Natural killer cell (primary cell): ENCODE measurements at regions not wholly inside any gene's neighbourhood (a gene's known extent, or its start where the extent isn't known, plus 50 kb on each side); places are given as distances from the start of the nearest gene placed in this dataset.

Experiments
- ATAC-seq, 3 donors: fragments of 150-1000 bp in 2 of 3; fragments of 200-7000 bp in 1 of 3; cut with Tn5 transposase; 1 replicate in 1 of 3; 2 replicates in 2 of 3; pipeline ENCODE4 v1.10.0; 2021; ENCODE audit warnings: mild to moderate bottlenecking in 2 of 3, moderate library complexity in 2 of 3
- DNase-seq, 2 donors: peaks; one replicate each; pipeline versions ENCODE4 v3.0.0 to v3.0.0-alpha.2; 2013 to 2021; ENCODE audit warnings: mixed read lengths in 1 of 2
- H3K27ac ChIP-seq: one replicate; pipeline ENCODE4 v1.5.1; 2013; ENCODE audit warnings: mild to moderate bottlenecking, low read length
- H3K27me3 ChIP-seq: one replicate; pipeline ENCODE4 v1.6.1; 2013; ENCODE audit warnings: low read length; ENCODE audit not compliant: control insufficient read depth, insufficient read depth
- H3K36me3 ChIP-seq: one replicate; pipeline ENCODE4 v1.6.1; 2013; ENCODE audit warnings: low read length; ENCODE audit not compliant: control insufficient read depth, insufficient read depth
- H3K4me1 ChIP-seq: one replicate; pipeline ENCODE4 v1.6.1; 2013; ENCODE audit warnings: low read length; ENCODE audit not compliant: control insufficient read depth, insufficient read depth
- H3K4me3 ChIP-seq: one replicate; pipeline ENCODE4 v1.5.1; 2013; ENCODE audit warnings: low read length
- H3K9me3 ChIP-seq: one replicate; pipeline ENCODE4 v1.6.1; 2013; ENCODE audit warnings: low read length; ENCODE audit not compliant: control insufficient read depth, insufficient read depth
- H3K27ac Mint-ChIP-seq, 2 donors: one replicate each; pipeline ENCODE4 v1.8.0; 2022; ENCODE audit warnings: mild to moderate bottlenecking in 2 of 2, mixed read lengths in 2 of 2, moderate library complexity in 1 of 2
- H3K27me3 Mint-ChIP-seq, 2 donors: one replicate each; pipeline ENCODE4 v1.8.0; 2022; ENCODE audit warnings: low read depth in 2 of 2, mixed read lengths in 2 of 2
- H3K36me3 Mint-ChIP-seq: one replicate; pipeline ENCODE4 v1.8.0; 2022; ENCODE audit warnings: mixed read lengths
- H3K4me1 Mint-ChIP-seq, 2 donors: one replicate each; pipeline ENCODE4 v1.8.0; 2022; ENCODE audit warnings: mixed read lengths in 2 of 2
- H3K4me3 Mint-ChIP-seq: one replicate; pipeline ENCODE4 v1.8.0; 2022; ENCODE audit warnings: mild to moderate bottlenecking, moderate library complexity, mixed read lengths
- H3K9me3 Mint-ChIP-seq, 2 donors: one replicate each; pipeline ENCODE4 v1.8.0; 2022; ENCODE audit warnings: mixed read lengths in 2 of 2
- WGBS: methylation state at CpG from one replicate; pipeline ENCODE4 v1.1.7; 2013; ENCODE audit warnings: missing lambda C conversion rate; ENCODE audit not compliant: insufficient coverage; 5-methylcytosine and 5-hydroxymethylcytosine counted together
- intact Hi-C: fragments of 100-400 bp; cut with micrococcal nuclease; formaldehyde crosslinking; loops from one replicate; pipeline ENCODE4 v1.14.2; 2022
- TF ChIP-seq, protein P1 (sequence below): fragments of 200-600 bp; IDR thresholded peaks from one replicate; pipeline ENCODE4 v1.8.0; 2022; ENCODE audit warnings: antibody characterized with exemption

DNA sequence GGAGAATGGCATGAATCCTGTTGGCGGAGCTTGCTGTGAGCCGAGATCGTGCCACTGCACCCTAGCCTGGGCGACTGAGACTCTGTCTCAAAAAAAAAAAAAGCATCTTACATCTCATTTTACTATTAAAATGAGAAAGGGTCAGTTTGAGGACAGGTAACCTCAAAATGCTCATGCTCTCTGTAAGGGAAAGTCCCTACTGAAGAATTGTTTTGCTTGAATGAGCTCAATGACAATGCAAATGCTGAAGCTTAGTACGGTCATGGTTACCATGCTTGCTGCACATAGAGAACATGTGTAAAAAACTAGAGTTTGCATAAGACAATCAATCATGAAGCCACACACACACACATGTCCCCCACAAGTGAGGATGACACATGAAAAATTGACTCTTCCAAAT lies 541.8 kb upstream of the AMELY start:
- no peak for ATAC-seq
- Histone ChIP-seq H3K4me1 (no peaks in the 10 kb centered on the region), H3K9me3 (no peaks in the 10 kb centered on the region), H3K27ac (no peak overlapping the region), H3K4me3 (no peak overlapping the region), H3K36me3 (no peaks in the 10 kb centered on the region), H3K27me3 (no peaks in the 10 kb centered on the region)
- TF ChIP-seq, protein P1, sequence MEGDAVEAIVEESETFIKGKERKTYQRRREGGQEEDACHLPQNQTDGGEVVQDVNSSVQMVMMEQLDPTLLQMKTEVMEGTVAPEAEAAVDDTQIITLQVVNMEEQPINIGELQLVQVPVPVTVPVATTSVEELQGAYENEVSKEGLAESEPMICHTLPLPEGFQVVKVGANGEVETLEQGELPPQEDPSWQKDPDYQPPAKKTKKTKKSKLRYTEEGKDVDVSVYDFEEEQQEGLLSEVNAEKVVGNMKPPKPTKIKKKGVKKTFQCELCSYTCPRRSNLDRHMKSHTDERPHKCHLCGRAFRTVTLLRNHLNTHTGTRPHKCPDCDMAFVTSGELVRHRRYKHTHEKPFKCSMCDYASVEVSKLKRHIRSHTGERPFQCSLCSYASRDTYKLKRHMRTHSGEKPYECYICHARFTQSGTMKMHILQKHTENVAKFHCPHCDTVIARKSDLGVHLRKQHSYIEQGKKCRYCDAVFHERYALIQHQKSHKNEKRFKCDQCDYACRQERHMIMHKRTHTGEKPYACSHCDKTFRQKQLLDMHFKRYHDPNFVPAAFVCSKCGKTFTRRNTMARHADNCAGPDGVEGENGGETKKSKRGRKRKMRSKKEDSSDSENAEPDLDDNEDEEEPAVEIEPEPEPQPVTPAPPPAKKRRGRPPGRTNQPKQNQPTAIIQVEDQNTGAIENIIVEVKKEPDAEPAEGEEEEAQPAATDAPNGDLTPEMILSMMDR = no peak
- H3K27ac Mint-ChIP-seq = no peak overlapping the region
- peaks cover 0 to 7% of the 10 kb centered on the region in 2 donors for H3K27me3 Mint-ChIP-seq
- H3K9me3 Mint-ChIP-seq = peaks cover 0 to 5% of the 10 kb centered on the region in 2 donors
- DNase-seq = no peak
- intact Hi-C loops = no loop called here
- 29% methylated on average over 1 of the region's 5 CpGs for WGBS
- H3K4me3 Mint-ChIP-seq = no peak overlapping the region
- no peaks in the 10 kb centered on the region for H3K36me3 Mint-ChIP-seq
- no peaks in the 10 kb centered on the region for H3K4me1 Mint-ChIP-seq

DNA sequence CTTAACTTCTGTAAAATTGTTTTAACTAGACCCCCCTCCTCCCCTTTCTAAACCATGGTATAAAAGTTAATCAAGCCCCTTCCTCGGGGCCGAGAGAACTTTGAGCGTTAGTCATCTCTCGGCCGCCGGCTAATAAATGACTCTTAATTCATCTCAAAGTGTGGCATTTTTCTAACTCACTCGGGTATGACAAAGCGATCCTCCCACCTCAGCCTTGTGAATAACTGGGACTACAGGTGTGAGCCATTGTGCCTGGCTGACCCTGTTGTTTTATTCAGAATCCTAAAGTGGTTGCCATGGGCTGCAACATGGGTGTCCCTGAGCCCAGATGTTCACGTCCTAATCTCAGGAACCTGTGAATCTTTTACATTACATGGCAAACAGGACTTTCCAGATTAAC lies 540.7 kb upstream of the AMELY start:
- no peaks in the 10 kb centered on the region for H3K36me3 Mint-ChIP-seq
- Histone ChIP-seq H3K36me3 (no peaks in the 10 kb centered on the region), H3K27me3 (no peaks in the 10 kb centered on the region), H3K27ac (no peak overlapping the region), H3K9me3 (no peaks in the 10 kb centered on the region), H3K4me1 (no peaks in the 10 kb centered on the region), H3K4me3 (no peak overlapping the region)
- no peak for DNase-seq
- no peak overlapping the region for H3K27ac Mint-ChIP-seq
- intact Hi-C loops = no loop called here
- no peaks in the 10 kb centered on the region for H3K4me1 Mint-ChIP-seq
- peaks cover 0 to 5% of the 10 kb centered on the region in 2 donors for H3K9me3 Mint-ChIP-seq
- H3K4me3 Mint-ChIP-seq = no peak overlapping the region
- WGBS = 81% methylated on average over 9 of the region's 9 CpGs
- TF ChIP-seq, protein P1 = no peak
- H3K27me3 Mint-ChIP-seq = peaks cover 0 to 8% of the 10 kb centered on the region in 2 donors
- ATAC-seq = no peak

DNA sequence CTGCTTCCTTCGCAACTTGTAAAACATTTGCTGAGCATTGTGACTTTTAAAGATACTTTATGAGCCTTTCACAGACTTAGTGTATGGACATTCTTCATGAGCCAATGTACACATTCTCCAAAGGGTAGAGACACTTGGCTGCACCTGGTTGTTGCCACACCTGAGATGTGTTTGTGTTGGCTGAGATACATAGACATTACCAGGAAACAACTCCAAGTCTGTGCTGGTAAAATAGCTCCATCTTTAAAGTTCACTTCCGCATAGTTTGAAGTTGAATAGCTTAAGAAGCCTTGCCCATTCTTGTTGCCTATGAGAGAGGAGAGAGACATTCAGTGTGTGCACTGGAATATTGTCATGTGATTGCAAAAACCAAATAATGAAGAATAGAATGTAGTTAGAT lies 538.3 kb upstream of the AMELY start:
- TF ChIP-seq, protein P1 = no peak
- peaks cover 0 to 10% of the 10 kb centered on the region in 2 donors for H3K27me3 Mint-ChIP-seq
- H3K36me3 ChIP-seq = no peaks in the 10 kb centered on the region
- no peak overlapping the region for H3K4me3 Mint-ChIP-seq
- no peaks in the 10 kb centered on the region for H3K4me1 ChIP-seq
- intact Hi-C loops = no loop called here
- H3K27ac ChIP-seq = no peak overlapping the region
- no peak overlapping the region for H3K4me3 ChIP-seq
- H3K36me3 Mint-ChIP-seq = no peaks in the 10 kb centered on the region
- H3K9me3 ChIP-seq = no peaks in the 10 kb centered on the region
- ATAC-seq (no peak), DNase-seq (no peak)
- 100% methylated on average over 1 of the region's 2 CpGs for WGBS
- peaks cover 0 to 5% of the 10 kb centered on the region in 2 donors for H3K9me3 Mint-ChIP-seq
- H3K27me3 ChIP-seq = no peaks in the 10 kb centered on the region
- no peak overlapping the region for H3K27ac Mint-ChIP-seq
- no peaks in the 10 kb centered on the region for H3K4me1 Mint-ChIP-seq

DNA sequence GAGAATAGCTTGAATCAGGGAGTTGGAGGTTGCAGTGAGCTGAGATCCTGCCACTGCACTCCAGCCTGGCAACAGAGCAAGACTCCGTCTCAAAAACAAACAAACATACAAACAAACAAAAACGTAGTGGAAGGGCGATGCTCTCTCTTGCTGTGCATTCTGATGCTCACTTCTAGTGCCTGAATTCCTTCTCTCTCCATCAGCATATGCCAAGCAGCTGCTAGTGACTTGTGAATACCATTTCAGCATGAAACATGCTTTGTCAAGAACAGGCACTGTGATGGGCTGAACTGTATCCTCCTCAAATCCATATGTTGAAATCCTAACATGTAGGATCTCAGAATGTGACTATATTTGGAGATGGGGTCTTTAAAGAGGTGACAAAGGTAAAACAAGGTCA lies 537.1 kb upstream of the AMELY start:
- TF ChIP-seq, protein P1 = no peak
- Histone ChIP-seq H3K4me3 (no peak overlapping the region), H3K27ac (no peak overlapping the region), H3K4me1 (no peaks in the 10 kb centered on the region), H3K27me3 (no peaks in the 10 kb centered on the region), H3K9me3 (no peaks in the 10 kb centered on the region), H3K36me3 (no peaks in the 10 kb centered on the region)
- no peak overlapping the region for H3K4me3 Mint-ChIP-seq
- H3K36me3 Mint-ChIP-seq = no peaks in the 10 kb centered on the region
- no peak for DNase-seq
- peaks cover 0 to 7% of the 10 kb centered on the region in 2 donors for H3K27me3 Mint-ChIP-seq
- H3K27ac Mint-ChIP-seq = no peak overlapping the region
- no peak for ATAC-seq
- intact Hi-C loops = no loop called here
- peaks cover 0 to 5% of the 10 kb centered on the region in 2 donors for H3K9me3 Mint-ChIP-seq
- WGBS = 96% methylated on average over 3 of the region's 3 CpGs
- H3K4me1 Mint-ChIP-seq = no peaks in the 10 kb centered on the region
